ENCODE measurements at regions not wholly inside any gene's neighbourhood (a gene's known extent, or its start where the extent isn't known, plus 50 kb on each side); places are given as distances from the start of the nearest gene placed in this dataset.
"Not testable (repeated sequence)": the region's sequence is repeated elsewhere in the genome, so short reads cannot be mapped to it uniquely, and the experiment has no call there.

GRCh38 chr2:90360731-90361035 is 1669.2 kb downstream of the RPIA start:
- in situ Hi-C loops (cut with HindIII; ENCODE audit: low pct_unique_long_range_greater_than_20kb, low sequenced_read_pairs); DNase-seq (ENCODE audit: low read depth): not testable (repeated sequence)

All from Caki2 (cell line).